GM21529 (cell line): ENCODE measurements at regions not wholly inside any gene's neighbourhood (a gene's known extent, or its start where the extent isn't known, plus 50 kb on each side); places are given as distances from the start of the nearest gene placed in this dataset.
"Not testable (repeated sequence)": the region's sequence is repeated elsewhere in the genome, so short reads cannot be mapped to it uniquely, and the experiment has no call there.

Experiments
- ATAC-seq: cut with Tn5 transposase; IDR thresholded peaks from one replicate; pipeline ENCODE4 v1.9.1; 2021; ENCODE audit not compliant: unreplicated experiment

- ATAC-seq, result no peak
Measured at GRCh38 chr13:80558074-80558473, 217.1 kb upstream of the SPRY2 start.

GRCh38 chr13:80555796-80556678 lies 215.1 kb upstream of the SPRY2 start:
- no peak for ATAC-seq

- ATAC-seq, result no peak
Measured at GRCh38 chr13:80552851-80553440, 212.0 kb upstream of the SPRY2 start.

GRCh38 chr13:80551650-80552497 lies 210.9 kb upstream of the SPRY2 start:
- no peak for ATAC-seq

- no peak for ATAC-seq
Measured at GRCh38 chr13:80550971-80551441, 210.1 kb upstream of the SPRY2 start.

GRCh38 chr13:80548915-80549314 lies 208.0 kb upstream of the SPRY2 start:
- no peak for ATAC-seq

GRCh38 chr13:80547885-80548825 lies 207.2 kb upstream of the SPRY2 start:
- no peak for ATAC-seq

GRCh38 chr13:80547341-80547740 lies 206.4 kb upstream of the SPRY2 start:
- ATAC-seq, result no peak

GRCh38 chr13:80533175-80533574 lies 192.2 kb upstream of the SPRY2 start:
- ATAC-seq, result no peak

GRCh38 chr13:80530902-80531301 lies 190.0 kb upstream of the SPRY2 start:
- no peak for ATAC-seq

GRCh38 chr13:80530191-80530590 lies 189.3 kb upstream of the SPRY2 start:
- no peak for ATAC-seq

GRCh38 chr13:80529734-80530133 lies 188.8 kb upstream of the SPRY2 start:
- ATAC-seq, result no peak

GRCh38 chr13:80528733-80529132 lies 187.8 kb upstream of the SPRY2 start:
- no peak for ATAC-seq

GRCh38 chr13:80527400-80527799 lies 186.5 kb upstream of the SPRY2 start:
- ATAC-seq, result no peak

GRCh38 chr13:80524447-80525215 lies 183.7 kb upstream of the SPRY2 start:
- no peak for ATAC-seq

- ATAC-seq, result no peak
Measured at GRCh38 chr13:80523134-80523533, 182.2 kb upstream of the SPRY2 start.

- ATAC-seq, result not testable (repeated sequence)
Measured at GRCh38 chr13:80522463-80522862, 181.5 kb upstream of the SPRY2 start.

GRCh38 chr13:80516818-80517348 lies 176.0 kb upstream of the SPRY2 start:
- ATAC-seq, result no peak

GRCh38 chr13:80515296-80515695 lies 174.4 kb upstream of the SPRY2 start:
- ATAC-seq, result no peak
